HEK293 (cell line): ENCODE measurements at regions not wholly inside any gene's neighbourhood (a gene's known extent, or its start where the extent isn't known, plus 50 kb on each side); places are given as distances from the start of the nearest gene placed in this dataset.

ENCODE experiments used
- ATF2 ChIP-seq: fragments of 450-650 bp; formaldehyde crosslinking; IDR thresholded peaks from 2 replicates; pipeline ENCODE4 v1.5.1; 2016; ENCODE audit warnings: missing biosample characterization, missing genetic modification characterization, low read depth
- BCL11B ChIP-seq: fragments of 450-650 bp; formaldehyde crosslinking; IDR thresholded peaks from 2 replicates; pipeline ENCODE4 v1.5.1; 2016; ENCODE audit warnings: low read depth, missing biosample characterization, missing genetic modification characterization
- EGR2 ChIP-seq: fragments of 450-650 bp; formaldehyde crosslinking; IDR thresholded peaks from 2 replicates; pipeline ENCODE4 v1.5.1; 2016; ENCODE audit warnings: low read depth, missing biosample characterization, missing genetic modification characterization
- GLI4 ChIP-seq: fragments of 450-650 bp; formaldehyde crosslinking; IDR thresholded peaks from 2 replicates; pipeline ENCODE4 v1.5.1; 2016; ENCODE audit warnings: missing biosample characterization, missing genetic modification characterization
- HOXA7 ChIP-seq: sonication (generic); formaldehyde crosslinking; IDR thresholded peaks from 2 replicates; pipeline ENCODE4 v1.8.1; 2022; ENCODE audit warnings: missing genetic modification reagents, borderline replicate concordance
- IKZF3 ChIP-seq: fragments of 450-650 bp; IDR thresholded peaks from 2 replicates; pipeline ENCODE4 v1.5.0; 2018; ENCODE audit warnings: missing biosample characterization, mild to moderate bottlenecking, missing genetic modification characterization, moderate library complexity
- INSM2 ChIP-seq: fragments of 450-650 bp; formaldehyde crosslinking; IDR thresholded peaks from 2 replicates; pipeline ENCODE4 v1.5.1; 2016; ENCODE audit warnings: missing biosample characterization, missing genetic modification characterization
- KLF16 ChIP-seq: fragments of 450-650 bp; formaldehyde crosslinking; IDR thresholded peaks from 2 replicates; pipeline ENCODE4 v1.5.1; 2017; ENCODE audit warnings: missing biosample characterization, missing genetic modification characterization
- OVOL3 ChIP-seq: fragments of 450-650 bp; formaldehyde crosslinking; IDR thresholded peaks from 2 replicates; pipeline ENCODE4 v1.5.1; 2016; ENCODE audit warnings: missing biosample characterization, missing genetic modification characterization
- REPIN1 ChIP-seq: fragments of 450-650 bp; formaldehyde crosslinking; IDR thresholded peaks from 2 replicates; pipeline ENCODE4 v1.5.1; 2017; ENCODE audit warnings: missing biosample characterization, missing genetic modification characterization, low read depth
- REST ChIP-seq: fragments of 450-650 bp; formaldehyde crosslinking; IDR thresholded peaks from 2 replicates; pipeline ENCODE4 v1.5.1; 2016; ENCODE audit warnings: missing biosample characterization, missing genetic modification characterization
- WT1 ChIP-seq: fragments of 450-650 bp; formaldehyde crosslinking; IDR thresholded peaks from 2 replicates; pipeline ENCODE4 v1.5.1; 2016; ENCODE audit warnings: missing biosample characterization, missing genetic modification characterization
- ZBTB48 ChIP-seq: fragments of 450-650 bp; formaldehyde crosslinking; IDR thresholded peaks from 2 replicates; pipeline ENCODE4 v1.5.1; 2016; ENCODE audit warnings: missing biosample characterization, missing genetic modification characterization
- ZBTB49 ChIP-seq: fragments of 450-650 bp; formaldehyde crosslinking; IDR thresholded peaks from 2 replicates; pipeline ENCODE4 v1.5.1; 2016; ENCODE audit warnings: missing biosample characterization, missing genetic modification characterization, low read depth
- ZFP69B ChIP-seq: fragments of 450-650 bp; formaldehyde crosslinking; IDR thresholded peaks from 2 replicates; pipeline ENCODE4 v1.5.1; 2016; ENCODE audit warnings: missing biosample characterization, missing genetic modification characterization
- ZNF10 ChIP-seq: fragments of 450-650 bp; formaldehyde crosslinking; IDR thresholded peaks from 2 replicates; pipeline ENCODE4 v1.5.1; 2017; ENCODE audit warnings: missing biosample characterization, missing genetic modification characterization
- ZNF121 ChIP-seq: fragments of 450-650 bp; formaldehyde crosslinking; IDR thresholded peaks from 2 replicates; pipeline ENCODE4 v1.5.1; 2016; ENCODE audit warnings: missing biosample characterization, missing genetic modification characterization
- ZNF132 ChIP-seq: fragments of 450-650 bp; formaldehyde crosslinking; IDR thresholded peaks from 2 replicates; pipeline ENCODE4 v1.5.1; 2017; ENCODE audit warnings: missing biosample characterization, missing genetic modification characterization, borderline replicate concordance
- ZNF350 ChIP-seq: fragments of 450-650 bp; formaldehyde crosslinking; IDR thresholded peaks from 2 replicates; pipeline ENCODE4 v1.5.0; 2017; ENCODE audit warnings: missing biosample characterization, mild to moderate bottlenecking, missing genetic modification characterization
- ZNF513 ChIP-seq: fragments of 450-650 bp; IDR thresholded peaks from 2 replicates; pipeline ENCODE4 v1.5.1; 2018; ENCODE audit warnings: missing biosample characterization, missing genetic modification characterization
- ZNF514 ChIP-seq: fragments of 450-650 bp; formaldehyde crosslinking; IDR thresholded peaks from 2 replicates; pipeline ENCODE4 v1.5.1; 2016; ENCODE audit warnings: missing biosample characterization, missing genetic modification characterization
- ZNF560 ChIP-seq: fragments of 450-650 bp; formaldehyde crosslinking; IDR thresholded peaks from 2 replicates; pipeline ENCODE4 v1.5.1; 2017; ENCODE audit warnings: missing biosample characterization, missing genetic modification characterization, borderline replicate concordance
- ZNF561 ChIP-seq: fragments of 450-650 bp; IDR thresholded peaks from 2 replicates; pipeline ENCODE4 v1.5.1; 2018; ENCODE audit warnings: missing biosample characterization, missing genetic modification characterization, borderline replicate concordance
- ZNF585B ChIP-seq: fragments of 450-650 bp; formaldehyde crosslinking; IDR thresholded peaks from 2 replicates; pipeline ENCODE4 v1.5.1; 2016; ENCODE audit warnings: missing biosample characterization, missing genetic modification characterization
- ZNF610 ChIP-seq: fragments of 450-650 bp; formaldehyde crosslinking; IDR thresholded peaks from 2 replicates; pipeline ENCODE4 v1.5.1; 2016; ENCODE audit warnings: missing biosample characterization, missing genetic modification characterization, borderline replicate concordance
- ZNF623 ChIP-seq: fragments of 450-650 bp; formaldehyde crosslinking; IDR thresholded peaks from 2 replicates; pipeline ENCODE4 v1.5.1; 2016; ENCODE audit warnings: missing biosample characterization, missing genetic modification characterization
- ZNF837 ChIP-seq: fragments of 450-650 bp; formaldehyde crosslinking; IDR thresholded peaks from 2 replicates; pipeline ENCODE4 v1.5.1; 2016; ENCODE audit warnings: missing biosample characterization, missing genetic modification characterization
- ZSCAN4 ChIP-seq: fragments of 450-650 bp; formaldehyde crosslinking; IDR thresholded peaks from 2 replicates; pipeline ENCODE4 v1.5.1; 2017; ENCODE audit warnings: missing biosample characterization, missing genetic modification characterization

- TF ChIP-seq ZBTB49 (tag by site-specific recombination) (peak; percentile 97), ZFP69B (tag by site-specific recombination) (0 out of 2 replicates have a peak, but pooled peaks have one; percentile 30), ZNF585B (tag by site-specific recombination) (no peak), KLF16 (tag by site-specific recombination) (peak; percentile 67; the same call in 1 of the 2 replicates), ZNF514 (no peak), INSM2 (tag by site-specific recombination) (peak; percentile 95), ATF2 (tag by site-specific recombination) (no peak), HOXA7 (CRISPR knock-in tag) (no peak), GLI4 (tag by site-specific recombination) (peak; percentile 55; the same call in 1 of the 2 replicates), ZNF513 (0 out of 2 replicates have a peak, but pooled peaks have one; percentile 43), WT1 (tag by site-specific recombination) (peak; percentile 79), ZNF623 (tag by site-specific recombination) (no peak; the same call in 1 of the 2 replicates), ZBTB48 (tag by site-specific recombination) (peak; percentile 36; the same call in 1 of the 2 replicates), ZNF132 (no peak), BCL11B (no peak), ZNF561 (tag by site-specific recombination) (peak; percentile 91; the same call in 1 of the 2 replicates), REST (tag by site-specific recombination) (peak; percentile 42; the same call in 1 of the 2 replicates), ZNF610 (tag by site-specific recombination) (peak; percentile 91), OVOL3 (peak; percentile 55; the same call in 1 of the 2 replicates), ZNF10 (tag by site-specific recombination) (no peak; the same call in none of the 2 replicates), ZNF560 (tag by site-specific recombination) (no peak), ZNF121 (tag by site-specific recombination) (no peak), ZNF837 (tag by site-specific recombination) (no peak), REPIN1 (tag by site-specific recombination) (0 out of 2 replicates have a peak, but pooled peaks have one; percentile 32), EGR2 (tag by site-specific recombination) (no peak), ZNF350 (tag by site-specific recombination) (no peak), IKZF3 (peak; percentile 95), ZSCAN4 (tag by site-specific recombination) (peak; percentile 71)
Observed at GRCh38 chr5:81851481-81852178, 100.7 kb upstream of the SSBP2 start (continued).
